GM23338 (cell line): ENCODE measurements at regions not wholly inside any gene's neighbourhood (a gene's known extent, or its start where the extent isn't known, plus 50 kb on each side); places are given as distances from the start of the nearest gene placed in this dataset.

Source experiments
- ATAC-seq: fragments of 200-7000 bp; cut with Tn5 transposase; 3 replicates; pipeline ENCODE4 v1.9.1; 2020
- DNase-seq: peaks from one replicate; pipeline ENCODE4 v3.0.0-alpha.2; 2015; ENCODE audit warnings: low spot score
- H2AFZ ChIP-seq: fragments of 200-600 bp; sonication (generic); 2 replicates; pipeline ENCODE4 v1.8.0; 2016; ENCODE audit warnings: antibody characterized with exemption, mild to moderate bottlenecking, moderate library complexity
- H3F3A ChIP-seq: fragments of 200-600 bp; sonication (generic); replicated peaks from 2 replicates; pipeline ENCODE4 v1.8.0; 2017; ENCODE audit warnings: antibody characterized with exemption, mixed run types, low read depth
- H3K27ac ChIP-seq: fragments of 200-600 bp; sonication (generic); 2 replicates; pipeline ENCODE4 v1.6.1; 2016; ENCODE audit warnings: low read depth
- H3K27me3 ChIP-seq: fragments of 200-600 bp; sonication (generic); 2 replicates; pipeline ENCODE4 v1.8.0; 2016; ENCODE audit warnings: mild to moderate bottlenecking, mixed run types, moderate library complexity; ENCODE audit not compliant: insufficient read depth
- H3K36me3 ChIP-seq: fragments of 200-600 bp; sonication (generic); 2 replicates; pipeline ENCODE4 v1.8.0; 2016; ENCODE audit warnings: mild to moderate bottlenecking; ENCODE audit not compliant: insufficient read depth
- H3K4me1 ChIP-seq: fragments of 200-600 bp; sonication (generic); 2 replicates; pipeline ENCODE4 v1.8.0; 2016; ENCODE audit warnings: mild to moderate bottlenecking, moderate library complexity; ENCODE audit not compliant: insufficient read depth
- H3K4me2 ChIP-seq: fragments of 200-600 bp; sonication (generic); 2 replicates; pipeline ENCODE4 v1.7.1; 2017; ENCODE audit warnings: mixed run types
- H3K4me3 ChIP-seq: fragments of 200-600 bp; sonication (generic); 2 replicates; pipeline ENCODE4 v1.6.1; 2016; ENCODE audit warnings: mixed run types
- H3K79me2 ChIP-seq: fragments of 200-600 bp; sonication (generic); replicated peaks from 2 replicates; pipeline ENCODE4 v1.8.0; 2017; ENCODE audit warnings: mild to moderate bottlenecking; ENCODE audit not compliant: insufficient read depth
- H3K9me2 ChIP-seq: fragments of 200-600 bp; sonication (generic); 2 replicates; pipeline ENCODE4 v1.8.0; 2017; ENCODE audit not compliant: insufficient read depth
- H4K20me1 ChIP-seq: fragments of 200-600 bp; sonication (generic); replicated peaks from 2 replicates; pipeline ENCODE4 v1.8.0; 2017; ENCODE audit warnings: mild to moderate bottlenecking; ENCODE audit not compliant: insufficient read depth
- H3K27ac Mint-ChIP-seq: 2 replicates; pipeline ENCODE4 v1.8.0; 2020; ENCODE audit warnings: inconsistent platforms, mild to moderate bottlenecking, moderate library complexity, mixed read lengths
- H3K27me3 Mint-ChIP-seq: 3 replicates; pipeline ENCODE4 v1.8.0; 2022; ENCODE audit warnings: low read depth, mild to moderate bottlenecking, moderate library complexity, mixed read lengths, inconsistent platforms; ENCODE audit not compliant: insufficient read depth, poor library complexity
- H3K36me3 Mint-ChIP-seq: 3 replicates; pipeline ENCODE4 v1.8.0; 2021; ENCODE audit warnings: low read depth, mild to moderate bottlenecking, inconsistent platforms, moderate library complexity, mixed read lengths
- H3K4me1 Mint-ChIP-seq: 3 replicates; pipeline ENCODE4 v1.8.0; 2020; ENCODE audit warnings: mild to moderate bottlenecking, inconsistent platforms, mixed read lengths
- H3K4me3 Mint-ChIP-seq: 3 replicates; pipeline ENCODE4 v1.8.0; 2021; ENCODE audit warnings: moderate library complexity, mild to moderate bottlenecking, inconsistent platforms, mixed read lengths
- H3K9me3 Mint-ChIP-seq: 3 replicates; pipeline ENCODE4 v1.8.0; 2020; ENCODE audit warnings: moderate library complexity, mild to moderate bottlenecking, inconsistent platforms, mixed read lengths
- EZH2 ChIP-seq: fragments of 200-600 bp; sonication (generic); IDR thresholded peaks from one replicate; pipeline ENCODE4 v1.8.0; 2017; ENCODE audit warnings: antibody characterized with exemption, mild to moderate bottlenecking, low read depth; ENCODE audit not compliant: unreplicated experiment
- EZH2phosphoT487 ChIP-seq: fragments of 200-600 bp; sonication (generic); IDR thresholded peaks from one replicate; pipeline ENCODE4 v1.8.1; 2018; ENCODE audit warnings: antibody characterized with exemption; ENCODE audit not compliant: unreplicated experiment
- STAT1 ChIP-seq: IDR thresholded peaks from one replicate; pipeline ENCODE4 v1.6.1; 2016; ENCODE audit warnings: antibody characterized with exemption; ENCODE audit not compliant: unreplicated experiment
- ZNF114 ChIP-seq: fragments of 250-450 bp; sonication (Bioruptor Pico); IDR thresholded peaks from 2 replicates; pipeline ENCODE4 v1.5.0; 2020; ENCODE audit warnings: mild to moderate bottlenecking, moderate library complexity
- ZNF331 ChIP-seq: fragments of 250-450 bp; sonication (Bioruptor Pico); IDR thresholded peaks from 2 replicates; pipeline ENCODE4 v1.5.0; 2020; ENCODE audit warnings: low read depth, mild to moderate bottlenecking, moderate library complexity
- TF ChIP-seq, protein P1 (sequence below): fragments of 250-450 bp; sonication (Bioruptor Pico); IDR thresholded peaks from 2 replicates; pipeline ENCODE4 v1.5.0; 2020; ENCODE audit warnings: mild to moderate bottlenecking, moderate library complexity
- TF ChIP-seq, protein P2 (sequence below): IDR thresholded peaks from 2 replicates; pipeline ENCODE4 v1.6.1; 2016; ENCODE audit warnings: antibody characterized with exemption
- TF ChIP-seq, protein P3 (sequence below): IDR thresholded peaks from one replicate; pipeline ENCODE4 v1.6.1; 2018; ENCODE audit warnings: antibody characterized with exemption; ENCODE audit not compliant: unreplicated experiment

DNA sequence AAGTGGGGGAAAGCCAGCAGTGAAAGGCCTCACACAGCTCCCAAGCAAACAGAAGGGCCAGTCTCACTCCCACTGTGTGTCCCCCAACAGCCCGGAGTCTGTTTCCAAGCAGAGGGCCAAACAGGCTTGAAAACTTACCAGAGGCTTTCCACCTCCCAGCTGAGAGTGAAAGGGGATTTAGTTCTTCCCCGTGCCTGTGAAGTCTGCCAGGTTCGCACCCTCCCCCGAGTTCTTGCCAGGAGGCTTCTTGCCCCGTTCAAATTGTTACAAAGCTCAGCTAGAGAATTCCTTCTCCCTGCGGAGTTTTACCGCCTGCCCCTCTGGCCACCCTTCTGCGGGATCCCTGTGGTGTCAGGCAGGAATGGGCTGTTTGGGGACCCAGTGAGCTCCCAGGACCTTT lies 68.0 kb upstream of the WNT7A start:
- Mint-ChIP-seq H3K9me3 (peaks cover 47% of the 10 kb centered on the region), H3K4me3 (no peak overlapping the region; the same call in 2 of the 3 replicates), H3K27me3 (peaks cover 9% of the 10 kb centered on the region), H3K27ac (0 out of 2 replicates have a peak overlapping the region, but pooled peaks have one; percentile 61), H3K36me3 (peaks cover 9% of the 10 kb centered on the region; the same call in 2 of the 3 replicates), H3K4me1 (peaks cover 20% of the 10 kb centered on the region)
- H4K20me1 ChIP-seq = no peaks in the 10 kb centered on the region
- H3K4me3 ChIP-seq = no peak overlapping the region
- no peaks in the 10 kb centered on the region for H3K79me2 ChIP-seq
- H3K4me2 ChIP-seq = peak overlapping the region; percentile 51; the same call in 1 of the 2 replicates
- no peaks in the 10 kb centered on the region for H3F3A ChIP-seq
- no peaks in the 10 kb centered on the region for H3K9me2 ChIP-seq
- ATAC-seq = peak; percentile 85
- H3K27ac ChIP-seq = no peak overlapping the region
- DNase-seq = peak; percentile 35
- H3K4me1 ChIP-seq = peaks cover 15% of the 10 kb centered on the region
- no peaks in the 10 kb centered on the region for H3K36me3 ChIP-seq
- no peaks in the 10 kb centered on the region for H3K27me3 ChIP-seq
- TF ChIP-seq, protein P1, sequence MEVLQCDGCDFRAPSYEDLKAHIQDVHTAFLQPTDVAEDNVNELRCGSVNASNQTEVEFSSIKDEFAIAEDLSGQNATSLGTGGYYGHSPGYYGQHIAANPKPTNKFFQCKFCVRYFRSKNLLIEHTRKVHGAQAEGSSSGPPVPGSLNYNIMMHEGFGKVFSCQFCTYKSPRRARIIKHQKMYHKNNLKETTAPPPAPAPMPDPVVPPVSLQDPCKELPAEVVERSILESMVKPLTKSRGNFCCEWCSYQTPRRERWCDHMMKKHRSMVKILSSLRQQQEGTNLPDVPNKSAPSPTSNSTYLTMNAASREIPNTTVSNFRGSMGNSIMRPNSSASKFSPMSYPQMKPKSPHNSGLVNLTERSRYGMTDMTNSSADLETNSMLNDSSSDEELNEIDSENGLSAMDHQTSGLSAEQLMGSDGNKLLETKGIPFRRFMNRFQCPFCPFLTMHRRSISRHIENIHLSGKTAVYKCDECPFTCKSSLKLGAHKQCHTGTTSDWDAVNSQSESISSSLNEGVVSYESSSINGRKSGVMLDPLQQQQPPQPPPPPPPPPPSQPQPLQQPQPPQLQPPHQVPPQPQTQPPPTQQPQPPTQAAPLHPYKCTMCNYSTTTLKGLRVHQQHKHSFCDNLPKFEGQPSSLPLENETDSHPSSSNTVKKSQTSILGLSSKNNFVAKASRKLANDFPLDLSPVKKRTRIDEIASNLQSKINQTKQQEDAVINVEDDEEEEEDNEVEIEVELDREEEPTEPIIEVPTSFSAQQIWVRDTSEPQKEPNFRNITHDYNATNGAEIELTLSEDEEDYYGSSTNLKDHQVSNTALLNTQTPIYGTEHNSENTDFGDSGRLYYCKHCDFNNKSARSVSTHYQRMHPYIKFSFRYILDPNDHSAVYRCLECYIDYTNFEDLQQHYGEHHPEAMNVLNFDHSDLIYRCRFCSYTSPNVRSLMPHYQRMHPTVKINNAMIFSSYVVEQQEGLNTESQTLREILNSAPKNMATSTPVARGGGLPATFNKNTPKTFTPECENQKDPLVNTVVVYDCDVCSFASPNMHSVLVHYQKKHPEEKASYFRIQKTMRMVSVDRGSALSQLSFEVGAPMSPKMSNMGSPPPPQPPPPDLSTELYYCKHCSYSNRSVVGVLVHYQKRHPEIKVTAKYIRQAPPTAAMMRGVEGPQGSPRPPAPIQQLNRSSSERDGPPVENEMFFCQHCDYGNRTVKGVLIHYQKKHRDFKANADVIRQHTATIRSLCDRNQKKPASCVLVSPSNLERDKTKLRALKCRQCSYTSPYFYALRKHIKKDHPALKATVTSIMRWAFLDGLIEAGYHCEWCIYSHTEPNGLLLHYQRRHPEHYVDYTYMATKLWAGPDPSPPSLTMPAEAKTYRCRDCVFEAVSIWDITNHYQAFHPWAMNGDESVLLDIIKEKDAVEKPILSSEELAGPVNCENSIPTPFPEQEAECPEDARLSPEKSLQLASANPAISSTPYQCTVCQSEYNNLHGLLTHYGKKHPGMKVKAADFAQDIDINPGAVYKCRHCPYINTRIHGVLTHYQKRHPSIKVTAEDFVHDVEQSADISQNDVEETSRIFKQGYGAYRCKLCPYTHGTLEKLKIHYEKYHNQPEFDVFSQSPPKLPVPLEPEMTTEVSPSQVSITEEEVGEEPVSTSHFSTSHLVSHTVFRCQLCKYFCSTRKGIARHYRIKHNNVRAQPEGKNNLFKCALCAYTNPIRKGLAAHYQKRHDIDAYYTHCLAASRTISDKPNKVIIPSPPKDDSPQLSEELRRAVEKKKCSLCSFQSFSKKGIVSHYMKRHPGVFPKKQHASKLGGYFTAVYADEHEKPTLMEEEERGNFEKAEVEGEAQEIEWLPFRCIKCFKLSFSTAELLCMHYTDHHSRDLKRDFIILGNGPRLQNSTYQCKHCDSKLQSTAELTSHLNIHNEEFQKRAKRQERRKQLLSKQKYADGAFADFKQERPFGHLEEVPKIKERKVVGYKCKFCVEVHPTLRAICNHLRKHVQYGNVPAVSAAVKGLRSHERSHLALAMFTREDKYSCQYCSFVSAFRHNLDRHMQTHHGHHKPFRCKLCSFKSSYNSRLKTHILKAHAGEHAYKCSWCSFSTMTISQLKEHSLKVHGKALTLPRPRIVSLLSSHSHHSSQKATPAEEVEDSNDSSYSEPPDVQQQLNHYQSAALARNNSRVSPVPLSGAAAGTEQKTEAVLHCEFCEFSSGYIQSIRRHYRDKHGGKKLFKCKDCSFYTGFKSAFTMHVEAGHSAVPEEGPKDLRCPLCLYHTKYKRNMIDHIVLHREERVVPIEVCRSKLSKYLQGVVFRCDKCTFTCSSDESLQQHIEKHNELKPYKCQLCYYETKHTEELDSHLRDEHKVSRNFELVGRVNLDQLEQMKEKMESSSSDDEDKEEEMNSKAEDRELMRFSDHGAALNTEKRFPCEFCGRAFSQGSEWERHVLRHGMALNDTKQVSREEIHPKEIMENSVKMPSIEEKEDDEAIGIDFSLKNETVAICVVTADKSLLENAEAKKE = no peak
- TF ChIP-seq, protein P2, sequence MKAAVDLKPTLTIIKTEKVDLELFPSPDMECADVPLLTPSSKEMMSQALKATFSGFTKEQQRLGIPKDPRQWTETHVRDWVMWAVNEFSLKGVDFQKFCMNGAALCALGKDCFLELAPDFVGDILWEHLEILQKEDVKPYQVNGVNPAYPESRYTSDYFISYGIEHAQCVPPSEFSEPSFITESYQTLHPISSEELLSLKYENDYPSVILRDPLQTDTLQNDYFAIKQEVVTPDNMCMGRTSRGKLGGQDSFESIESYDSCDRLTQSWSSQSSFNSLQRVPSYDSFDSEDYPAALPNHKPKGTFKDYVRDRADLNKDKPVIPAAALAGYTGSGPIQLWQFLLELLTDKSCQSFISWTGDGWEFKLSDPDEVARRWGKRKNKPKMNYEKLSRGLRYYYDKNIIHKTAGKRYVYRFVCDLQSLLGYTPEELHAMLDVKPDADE = no peak
- no peak for TF ChIP-seq ZNF331 (CRISPR knock-in tag)
- TF ChIP-seq STAT1 = no peak
- H2AFZ ChIP-seq = peak overlapping the region; percentile 94

DNA sequence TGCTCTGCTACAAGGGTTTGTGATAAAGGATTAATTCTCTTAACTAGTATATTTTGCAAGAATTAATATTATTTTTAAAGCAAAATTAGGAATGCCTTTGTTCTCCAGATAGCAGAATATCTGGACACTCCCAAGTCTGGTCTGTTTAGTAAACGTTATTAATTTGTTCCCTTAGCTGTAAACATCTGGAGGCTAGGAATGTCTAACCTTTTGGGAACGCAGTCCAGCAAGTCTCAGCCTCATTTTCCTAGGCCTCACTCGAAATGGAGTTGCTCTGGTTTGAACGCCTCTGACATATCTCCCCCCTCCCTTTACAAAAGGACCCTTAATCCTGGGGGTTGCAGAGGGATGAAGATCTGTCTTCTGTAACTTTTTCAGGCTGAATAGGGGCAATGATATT lies 59.3 kb upstream of the WNT7A start:
- Histone ChIP-seq H3F3A (no peaks in the 10 kb centered on the region), H4K20me1 (no peaks in the 10 kb centered on the region), H3K4me1 (no peaks in the 10 kb centered on the region), H3K27me3 (no peaks in the 10 kb centered on the region), H3K27ac (no peak overlapping the region), H3K9me2 (no peaks in the 10 kb centered on the region), H2AFZ (no peak overlapping the region), H3K36me3 (no peaks in the 10 kb centered on the region), H3K4me2 (no peak overlapping the region), H3K4me3 (no peak overlapping the region), H3K79me2 (no peaks in the 10 kb centered on the region)
- no peaks in the 10 kb centered on the region for H3K4me1 Mint-ChIP-seq
- TF ChIP-seq, protein P3, sequence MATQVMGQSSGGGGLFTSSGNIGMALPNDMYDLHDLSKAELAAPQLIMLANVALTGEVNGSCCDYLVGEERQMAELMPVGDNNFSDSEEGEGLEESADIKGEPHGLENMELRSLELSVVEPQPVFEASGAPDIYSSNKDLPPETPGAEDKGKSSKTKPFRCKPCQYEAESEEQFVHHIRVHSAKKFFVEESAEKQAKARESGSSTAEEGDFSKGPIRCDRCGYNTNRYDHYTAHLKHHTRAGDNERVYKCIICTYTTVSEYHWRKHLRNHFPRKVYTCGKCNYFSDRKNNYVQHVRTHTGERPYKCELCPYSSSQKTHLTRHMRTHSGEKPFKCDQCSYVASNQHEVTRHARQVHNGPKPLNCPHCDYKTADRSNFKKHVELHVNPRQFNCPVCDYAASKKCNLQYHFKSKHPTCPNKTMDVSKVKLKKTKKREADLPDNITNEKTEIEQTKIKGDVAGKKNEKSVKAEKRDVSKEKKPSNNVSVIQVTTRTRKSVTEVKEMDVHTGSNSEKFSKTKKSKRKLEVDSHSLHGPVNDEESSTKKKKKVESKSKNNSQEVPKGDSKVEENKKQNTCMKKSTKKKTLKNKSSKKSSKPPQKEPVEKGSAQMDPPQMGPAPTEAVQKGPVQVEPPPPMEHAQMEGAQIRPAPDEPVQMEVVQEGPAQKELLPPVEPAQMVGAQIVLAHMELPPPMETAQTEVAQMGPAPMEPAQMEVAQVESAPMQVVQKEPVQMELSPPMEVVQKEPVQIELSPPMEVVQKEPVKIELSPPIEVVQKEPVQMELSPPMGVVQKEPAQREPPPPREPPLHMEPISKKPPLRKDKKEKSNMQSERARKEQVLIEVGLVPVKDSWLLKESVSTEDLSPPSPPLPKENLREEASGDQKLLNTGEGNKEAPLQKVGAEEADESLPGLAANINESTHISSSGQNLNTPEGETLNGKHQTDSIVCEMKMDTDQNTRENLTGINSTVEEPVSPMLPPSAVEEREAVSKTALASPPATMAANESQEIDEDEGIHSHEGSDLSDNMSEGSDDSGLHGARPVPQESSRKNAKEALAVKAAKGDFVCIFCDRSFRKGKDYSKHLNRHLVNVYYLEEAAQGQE = no peak
- TF ChIP-seq EZH2 (no peak), ZNF114 (CRISPR knock-in tag) (no peak), EZH2phosphoT487 (no peak)
- ATAC-seq (no peak), DNase-seq (no peak)
- H3K27me3 Mint-ChIP-seq = peaks cover 8% of the 10 kb centered on the region
- peaks cover 52% of the 10 kb centered on the region for H3K9me3 Mint-ChIP-seq
- H3K36me3 Mint-ChIP-seq = peaks cover 11% of the 10 kb centered on the region
- no peak overlapping the region for H3K27ac Mint-ChIP-seq
- no peak overlapping the region for H3K4me3 Mint-ChIP-seq
